H9 (cell line): ENCODE measurements at regions not wholly inside any gene's neighbourhood (a gene's known extent, or its start where the extent isn't known, plus 50 kb on each side); places are given as distances from the start of the nearest gene placed in this dataset.

ENCODE experiments used
- DNase-seq: peaks from one replicate; pipeline ENCODE4 v3.0.0-alpha.2; 2017
- H2AFZ ChIP-seq: one replicate; pipeline ENCODE4 v1.6.1; 2013; ENCODE audit warnings: mild to moderate bottlenecking, low read length, control low read depth, moderate library complexity
- H2AK5ac ChIP-seq: 2 replicates; pipeline ENCODE4 v1.6.1; 2013; ENCODE audit warnings: low read length, control low read depth, mixed read lengths; ENCODE audit not compliant: insufficient read length
- H2BK120ac ChIP-seq: one replicate; pipeline ENCODE4 v1.6.1; 2013; ENCODE audit warnings: low read depth, mild to moderate bottlenecking, low read length, control low read depth, inconsistent platforms; ENCODE audit not compliant: poor library complexity, severe bottlenecking
- H2BK12ac ChIP-seq: 2 replicates; pipeline ENCODE4 v1.6.1; 2013; ENCODE audit warnings: low read length, control low read depth, mixed read lengths, low read depth; ENCODE audit not compliant: insufficient read length
- H2BK15ac ChIP-seq: 2 replicates; pipeline ENCODE4 v1.6.1; 2013; ENCODE audit warnings: low read depth, low read length, control low read depth
- H2BK20ac ChIP-seq: one replicate; pipeline ENCODE4 v1.6.1; 2013; ENCODE audit warnings: low read depth, mild to moderate bottlenecking, low read length, control low read depth, inconsistent platforms; ENCODE audit not compliant: poor library complexity, severe bottlenecking
- H2BK5ac ChIP-seq: 2 replicates; pipeline ENCODE4 v1.6.1; 2013; ENCODE audit warnings: low read length, control low read depth, mixed read lengths; ENCODE audit not compliant: insufficient read length
- H3K14ac ChIP-seq: 2 replicates; pipeline ENCODE4 v1.6.1; 2013; ENCODE audit warnings: low read length, control low read depth; ENCODE audit not compliant: insufficient read depth
- H3K18ac ChIP-seq: 2 replicates; pipeline ENCODE4 v1.6.1; 2013; ENCODE audit warnings: low read depth, mild to moderate bottlenecking, mixed read lengths, low read length, control low read depth; ENCODE audit not compliant: insufficient read length
- H3K23ac ChIP-seq: 2 replicates; pipeline ENCODE4 v1.6.1; 2013; ENCODE audit warnings: low read length, control low read depth, mixed read lengths, low read depth; ENCODE audit not compliant: insufficient read length
- H3K23me2 ChIP-seq: 2 replicates; pipeline ENCODE4 v1.6.1; 2013; ENCODE audit warnings: low read depth, mild to moderate bottlenecking, mixed read lengths, low read length, control low read depth; ENCODE audit not compliant: insufficient read length, poor library complexity, severe bottlenecking
- H3K27ac ChIP-seq: 2 replicates; pipeline ENCODE4 v1.5.1; 2013; ENCODE audit warnings: low read length, control low read depth, mixed read lengths, low read depth; ENCODE audit not compliant: insufficient read length
- H3K27me3 ChIP-seq: 2 replicates; pipeline ENCODE4 v1.6.1; 2013; ENCODE audit warnings: low read length, control low read depth, inconsistent platforms; ENCODE audit not compliant: insufficient read depth
- H3K4ac ChIP-seq: 2 replicates; pipeline ENCODE4 v1.6.1; 2013; ENCODE audit warnings: low read depth, mild to moderate bottlenecking, control low read depth, inconsistent platforms, low read length, moderate library complexity
- H3K4me1 ChIP-seq: 2 replicates; pipeline ENCODE4 v1.6.1; 2013; ENCODE audit warnings: low read length, control low read depth, inconsistent platforms; ENCODE audit not compliant: insufficient read depth
- H3K4me2 ChIP-seq: 2 replicates; pipeline ENCODE4 v1.6.1; 2013; ENCODE audit warnings: low read length, control low read depth, mixed read lengths; ENCODE audit not compliant: insufficient read length, insufficient read depth
- H3K56ac ChIP-seq: 2 replicates; pipeline ENCODE4 v1.6.1; 2013; ENCODE audit warnings: low read depth, mild to moderate bottlenecking, mixed read lengths, low read length, control low read depth; ENCODE audit not compliant: insufficient read length
- H3K79me1 ChIP-seq: 2 replicates; pipeline ENCODE4 v1.6.1; 2013; ENCODE audit warnings: low read depth, mild to moderate bottlenecking, moderate library complexity, low read length, control low read depth, inconsistent platforms; ENCODE audit not compliant: insufficient read depth, poor library complexity, severe bottlenecking
- H3K79me2 ChIP-seq: 2 replicates; pipeline ENCODE4 v1.6.1; 2013; ENCODE audit warnings: low read length, control low read depth, inconsistent platforms; ENCODE audit not compliant: insufficient read depth
- H3K9ac ChIP-seq: 2 replicates; pipeline ENCODE4 v1.6.1; 2013; ENCODE audit warnings: low read length, control low read depth, mixed read lengths; ENCODE audit not compliant: insufficient read length; ENCODE audit errors: extremely low read depth
- H3K9me3 ChIP-seq: one replicate; pipeline ENCODE4 v1.6.1; 2013; ENCODE audit warnings: low read depth, low read length, inconsistent platforms; ENCODE audit not compliant: control insufficient read depth
- H3T11ph ChIP-seq: one replicate; pipeline ENCODE4 v1.6.1; 2013; ENCODE audit warnings: mild to moderate bottlenecking, low read length, control low read depth, inconsistent platforms
- H4K20me1 ChIP-seq: one replicate; pipeline ENCODE4 v1.6.1; 2013; ENCODE audit not compliant: control insufficient read depth, insufficient read length, insufficient read depth
- H4K5ac ChIP-seq: 2 replicates; pipeline ENCODE4 v1.6.1; 2013; ENCODE audit warnings: low read depth, mild to moderate bottlenecking, mixed read lengths, low read length, control low read depth; ENCODE audit not compliant: insufficient read length
- H4K8ac ChIP-seq: replicated peaks from 2 replicates; pipeline ENCODE4 v1.6.1; 2013; ENCODE audit warnings: low read length, control low read depth, mixed read lengths, low read depth; ENCODE audit not compliant: insufficient read length
- H4K91ac ChIP-seq: 2 replicates; pipeline ENCODE4 v1.6.1; 2013; ENCODE audit warnings: low read depth, mild to moderate bottlenecking, moderate library complexity, mixed read lengths, low read length, control low read depth; ENCODE audit not compliant: insufficient read length
- H3K27ac Mint-ChIP-seq, 3 experiments: 2 replicates in 2 of 3; 3 replicates in 1 of 3; pipeline ENCODE4 v1.8.0; 2020 to 2021; ENCODE audit warnings: mixed read lengths in 3 of 3, mild to moderate bottlenecking in 1 of 3, moderate library complexity in 1 of 3
- H3K27me3 Mint-ChIP-seq: 2 replicates; pipeline ENCODE4 v1.8.0; 2021; ENCODE audit warnings: low read depth, mild to moderate bottlenecking, moderate library complexity, mixed read lengths
- H3K36me3 Mint-ChIP-seq, 3 experiments: 2 replicates in 2 of 3; 3 replicates in 1 of 3; pipeline ENCODE4 v1.8.0; 2020 to 2021; ENCODE audit warnings: low read depth in 3 of 3, mixed read lengths in 3 of 3; ENCODE audit not compliant: insufficient read depth in 1 of 3
- H3K4me1 Mint-ChIP-seq, 2 experiments: 2 replicates each; pipeline ENCODE4 v1.8.0; 2020; ENCODE audit warnings: mixed read lengths in 2 of 2
- H3K4me3 Mint-ChIP-seq, 2 experiments: 2 replicates in 1 of 2; 3 replicates in 1 of 2; pipeline ENCODE4 v1.8.0; 2020 to 2021; ENCODE audit warnings: mild to moderate bottlenecking in 2 of 2, mixed read lengths in 2 of 2, moderate library complexity in 1 of 2
- H3K9me3 Mint-ChIP-seq, 2 experiments: 2 replicates in 1 of 2; 3 replicates in 1 of 2; pipeline ENCODE4 v1.8.0; 2020; ENCODE audit warnings: mild to moderate bottlenecking in 2 of 2, mixed read lengths in 2 of 2, moderate library complexity in 1 of 2
- CTCF ChIP-seq: fragments of 200-600 bp; sonication (generic); conservative IDR thresholded peaks from 3 replicates; pipeline ENCODE4 v1.8.0; 2021; ENCODE audit warnings: antibody characterized with exemption, mild to moderate bottlenecking

- Histone ChIP-seq H4K5ac (no peak overlapping the region), H2BK12ac (no peak overlapping the region), H2BK15ac (no peak overlapping the region), H3K4me2 (no peak overlapping the region), H2BK20ac (no peak overlapping the region), H2AFZ (no peak overlapping the region), H3K9ac (no peak overlapping the region), H3K56ac (no peak overlapping the region), H3K4ac (no peak overlapping the region), H2AK5ac (no peak overlapping the region), H3K9me3 (peaks cover 15% of the 10 kb centered on the region), H3K27ac (no peak overlapping the region), H4K8ac (no peak overlapping the region), H3K79me1 (no peaks in the 10 kb centered on the region), H3K4me1 (no peaks in the 10 kb centered on the region; the same call in 1 of the 2 replicates), H2BK120ac (no peak overlapping the region), H3K79me2 (no peaks in the 10 kb centered on the region), H3K23ac (no peak overlapping the region), H3K23me2 (no peaks in the 10 kb centered on the region), H3K27me3 (no peaks in the 10 kb centered on the region), H2BK5ac (no peak overlapping the region), H3K18ac (no peak overlapping the region), H4K91ac (no peak overlapping the region), H3T11ph (no peak overlapping the region), H3K14ac (no peak overlapping the region), H4K20me1 (no peaks in the 10 kb centered on the region)
- Mint-ChIP-seq H3K36me3 (peaks cover 21 to 32% (median 22%) of the 10 kb centered on the region in 3 experiments), H3K27me3 (no peaks in the 10 kb centered on the region), H3K9me3 (peaks cover 33% of the 10 kb centered on the region in 2 experiments), H3K4me1 (peaks cover 0 to 3% of the 10 kb centered on the region in 2 experiments; a peak in 2 of 4 replicates), H3K4me3 (no peak overlapping the region), H3K27ac (no peak overlapping the region)
- no peak for DNase-seq
- TF ChIP-seq CTCF = no peak
Observed at GRCh38 chr11:103729617-103730016, 306.8 kb upstream of the DDI1 start.
